GM12878 (cell line): ENCODE measurements at regions not wholly inside any gene's neighbourhood (a gene's known extent, or its start where the extent isn't known, plus 50 kb on each side); places are given as distances from the start of the nearest gene placed in this dataset.

Experiments used
- ATAC-seq: fragments of 200-7000 bp; cut with Tn5 transposase; 3 replicates; pipeline ENCODE4 v1.9.1; 2020; ENCODE audit warnings: mild to moderate bottlenecking, moderate library complexity
- BruUV-seq: library from RNA; stranded (reverse); fragments of 400-500 nt; replicated peaks from 2 replicates; lab custom pipeline; 2021; lab: Mats Ljungman, UMichigan
- CTCF ChIA-PET: fragments of 300-600 bp; sonication (Branson Sonifier 250); formaldehyde crosslinking; extraction: SDS; loops from one replicate; lab custom pipeline; 2021; ENCODE audit warnings: inconsistent platforms; lab: Yijun Ruan, JAX
- POLR2A ChIA-PET: fragments of 350-600 bp; formaldehyde crosslinking; extraction: SDS; loops from one replicate; lab custom pipeline; 2021; ENCODE audit warnings: inconsistent platforms; lab: Charles Lee
- RAD21 ChIA-PET: fragments of 300-600 bp; sonication (Branson Sonifier 250); formaldehyde crosslinking; loops from one replicate; lab custom pipeline; 2023; ENCODE audit warnings: antibody characterized with exemption; ENCODE audit not compliant: unreplicated experiment; lab: Charles Lee
- SMC1A ChIA-PET: fragments of 300-600 bp; sonication (Branson Sonifier 250); formaldehyde crosslinking; loops from one replicate; lab custom pipeline; 2023; ENCODE audit not compliant: unreplicated experiment, uncharacterized antibody; lab: Charles Lee
- DNase-seq: peaks from one replicate; pipeline ENCODE4 v3.0.0-alpha.2; 2011; ENCODE audit warnings: low read depth, low spot score
- FAIRE-seq: peaks from 3 replicates; lab custom pipeline; 2011; peaks lifted over from hg19 to GRCh38; lab: Jason Lieb, UNC
- H2AFZ ChIP-seq: 2 replicates; pipeline ENCODE4 v1.6.0; 2011; ENCODE audit warnings: low read depth, low read length, control low read depth; ENCODE audit not compliant: control insufficient read depth
- H3K27ac ChIP-seq: 2 replicates; pipeline ENCODE4 v1.5.1; 2011; ENCODE audit warnings: control low read depth; ENCODE audit not compliant: control insufficient read depth, insufficient read depth
- H3K27me3 ChIP-seq, 2 experiments: replicated peaks in 1 of 2; 2 replicates each; pipeline versions ENCODE4 v1.6.0 to v1.6.1; 2011; ENCODE audit warnings: low read length in 1 of 2; ENCODE audit not compliant: control insufficient read depth in 2 of 2, insufficient read depth in 2 of 2
- H3K36me3 ChIP-seq, 2 experiments: 2 replicates each; pipeline ENCODE4 v1.5.1; 2011; ENCODE audit warnings: low read length in 1 of 2; ENCODE audit not compliant: control insufficient read depth in 2 of 2, insufficient read depth in 2 of 2
- H3K4me1 ChIP-seq: 2 replicates; pipeline ENCODE4 v1.6.1; 2011; ENCODE audit warnings: mild to moderate bottlenecking, low read length, moderate library complexity, mixed read lengths; ENCODE audit not compliant: control insufficient read depth, insufficient read depth
- H3K4me2 ChIP-seq: 2 replicates; pipeline ENCODE4 v1.6.0; 2011; ENCODE audit warnings: control low read depth; ENCODE audit not compliant: control insufficient read depth, insufficient read depth
- H3K4me3 ChIP-seq: fragments of 200-600 bp; sonication (generic); 2 replicates; pipeline ENCODE4 v1.5.1; 2016
- H3K79me2 ChIP-seq: 2 replicates; pipeline ENCODE4 v1.6.0; 2011; ENCODE audit warnings: low read length; ENCODE audit not compliant: control insufficient read depth, insufficient read depth
- H3K9ac ChIP-seq: 2 replicates; pipeline ENCODE4 v1.8.0; 2011; ENCODE audit warnings: low read length, control low read depth, mixed read lengths; ENCODE audit not compliant: control insufficient read depth, insufficient read depth
- H3K9me3 ChIP-seq: replicated peaks from 3 replicates; pipeline ENCODE4 v1.5.1; 2011; ENCODE audit warnings: mild to moderate bottlenecking, low read length; ENCODE audit not compliant: control insufficient read depth, insufficient read depth
- H4K20me1 ChIP-seq: 2 replicates; pipeline ENCODE4 v1.6.0; 2011; ENCODE audit not compliant: control insufficient read depth, insufficient read depth
- IKZF1 ChIP-seq: fragments of 450-650 bp; conservative IDR thresholded peaks from 2 replicates; pipeline ENCODE4 v1.6.1; 2017; ENCODE audit warnings: antibody characterized with exemption, mild to moderate bottlenecking
- MXI1 ChIP-seq: fragments of 150-350 bp; IDR thresholded peaks from 2 replicates; pipeline ENCODE4 v1.6.1; 2011; ENCODE audit warnings: low read depth, mild to moderate bottlenecking, inconsistent platforms, low read length, improper control_type of control experiment
- NFXL1 ChIP-seq: fragments of 450-650 bp; IDR thresholded peaks from 2 replicates; pipeline ENCODE4 v1.6.1; 2017; ENCODE audit warnings: antibody characterized with exemption, mild to moderate bottlenecking, borderline replicate concordance
- RBBP5 ChIP-seq: fragments of 200-600 bp; sonication (generic); conservative IDR thresholded peaks from 2 replicates; pipeline ENCODE4 v1.6.1; 2016
- RELB ChIP-seq: fragments of 450-650 bp; IDR thresholded peaks from 2 replicates; pipeline ENCODE4 v1.6.1; 2017; ENCODE audit warnings: low read depth, mild to moderate bottlenecking, moderate library complexity
- SMAD5 ChIP-seq: IDR thresholded peaks from 2 replicates; pipeline ENCODE4 v1.6.1; 2016; ENCODE audit warnings: antibody characterized with exemption, low read depth
- SMC3 ChIP-seq: IDR thresholded peaks from 2 replicates; pipeline ENCODE4 v1.6.1; 2011; ENCODE audit warnings: low read length, improper control_type of control experiment, borderline replicate concordance
- ZBED1 ChIP-seq: IDR thresholded peaks from 2 replicates; pipeline ENCODE4 v1.6.1; 2016; ENCODE audit warnings: borderline replicate concordance
- ZNF687 ChIP-seq: fragments of 450-650 bp; IDR thresholded peaks from 2 replicates; pipeline ENCODE4 v1.6.1; 2017; ENCODE audit warnings: mild to moderate bottlenecking, moderate library complexity
- WGBS: methylation state at CpG from one replicate; pipeline ENCODE4 v1.1.6; 2016; ENCODE audit warnings: low lambda C conversion rate; ENCODE audit not compliant: insufficient replicate concordance, insufficient coverage; ENCODE audit errors: missing lambda C conversion rate; 5-methylcytosine and 5-hydroxymethylcytosine counted together
- in situ Hi-C: fragments of 300-500 bp; cut with MboI; formaldehyde crosslinking; loops from 9 replicates; pipeline ENCODE4 v1.14.3; 2018; ENCODE audit warnings: mixed read lengths
- intact Hi-C: fragments of 100-400 bp; cut with micrococcal nuclease; formaldehyde crosslinking; loops from one replicate; pipeline ENCODE4 v1.14.2; 2022; ENCODE audit not compliant: unreplicated experiment
- TF ChIP-seq, protein P1 (sequence below): IDR thresholded peaks from 2 replicates; pipeline ENCODE4 v1.6.1; 2012; ENCODE audit warnings: mild to moderate bottlenecking, low read depth, low read length
- TF ChIP-seq, protein P2 (sequence below): IDR thresholded peaks from 2 replicates; pipeline ENCODE4 v1.6.1; 2012; ENCODE audit warnings: low read depth, low read length, improper control_type of control experiment

GRCh38 chr5:58183078-58183785, 276.7 kb downstream of the PLK2 start (continued):
- TF ChIP-seq, protein P1, sequence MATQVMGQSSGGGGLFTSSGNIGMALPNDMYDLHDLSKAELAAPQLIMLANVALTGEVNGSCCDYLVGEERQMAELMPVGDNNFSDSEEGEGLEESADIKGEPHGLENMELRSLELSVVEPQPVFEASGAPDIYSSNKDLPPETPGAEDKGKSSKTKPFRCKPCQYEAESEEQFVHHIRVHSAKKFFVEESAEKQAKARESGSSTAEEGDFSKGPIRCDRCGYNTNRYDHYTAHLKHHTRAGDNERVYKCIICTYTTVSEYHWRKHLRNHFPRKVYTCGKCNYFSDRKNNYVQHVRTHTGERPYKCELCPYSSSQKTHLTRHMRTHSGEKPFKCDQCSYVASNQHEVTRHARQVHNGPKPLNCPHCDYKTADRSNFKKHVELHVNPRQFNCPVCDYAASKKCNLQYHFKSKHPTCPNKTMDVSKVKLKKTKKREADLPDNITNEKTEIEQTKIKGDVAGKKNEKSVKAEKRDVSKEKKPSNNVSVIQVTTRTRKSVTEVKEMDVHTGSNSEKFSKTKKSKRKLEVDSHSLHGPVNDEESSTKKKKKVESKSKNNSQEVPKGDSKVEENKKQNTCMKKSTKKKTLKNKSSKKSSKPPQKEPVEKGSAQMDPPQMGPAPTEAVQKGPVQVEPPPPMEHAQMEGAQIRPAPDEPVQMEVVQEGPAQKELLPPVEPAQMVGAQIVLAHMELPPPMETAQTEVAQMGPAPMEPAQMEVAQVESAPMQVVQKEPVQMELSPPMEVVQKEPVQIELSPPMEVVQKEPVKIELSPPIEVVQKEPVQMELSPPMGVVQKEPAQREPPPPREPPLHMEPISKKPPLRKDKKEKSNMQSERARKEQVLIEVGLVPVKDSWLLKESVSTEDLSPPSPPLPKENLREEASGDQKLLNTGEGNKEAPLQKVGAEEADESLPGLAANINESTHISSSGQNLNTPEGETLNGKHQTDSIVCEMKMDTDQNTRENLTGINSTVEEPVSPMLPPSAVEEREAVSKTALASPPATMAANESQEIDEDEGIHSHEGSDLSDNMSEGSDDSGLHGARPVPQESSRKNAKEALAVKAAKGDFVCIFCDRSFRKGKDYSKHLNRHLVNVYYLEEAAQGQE = no peak

DNA sequence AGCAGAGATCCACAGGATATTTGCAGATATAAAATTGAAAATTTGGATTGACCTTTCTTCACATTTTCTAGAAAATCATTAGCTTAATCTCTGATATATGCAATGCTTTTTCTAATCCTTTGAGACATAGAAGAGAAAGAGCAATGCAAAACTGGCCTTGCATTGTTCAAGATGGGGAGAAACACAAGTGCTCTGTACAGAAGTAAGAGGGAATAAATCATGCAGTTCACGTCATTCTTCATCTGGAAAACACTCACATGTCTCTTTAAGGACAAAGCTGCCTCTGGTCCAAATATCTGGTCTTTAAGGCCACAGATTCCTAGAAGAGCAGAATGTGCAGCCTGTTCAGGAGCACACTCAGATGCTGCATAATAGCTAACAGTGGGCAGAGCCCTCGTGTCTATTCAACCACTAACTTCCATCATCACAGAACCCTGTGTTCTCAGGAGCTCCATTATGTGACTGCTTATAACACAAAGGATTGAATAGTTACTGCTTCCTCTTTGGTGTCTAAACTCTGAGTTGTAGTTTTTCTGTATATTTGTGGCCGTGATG, 277.5 kb downstream of the PLK2 start:
- 20% methylated on average over 3 of the region's 3 CpGs for WGBS
- intact Hi-C loops (no loop called here), in situ Hi-C loops (no loop called here)
- no peak overlapping the region for H2AFZ ChIP-seq
- no TSS peak for BruUV-seq
- H3K4me3 ChIP-seq = no peak overlapping the region
- ATAC-seq (peak; percentile 32; the same call in 1 of the 3 replicates), FAIRE-seq (no peak), DNase-seq (no peak)
- H3K79me2 ChIP-seq = no peaks in the 10 kb centered on the region
- H3K36me3 ChIP-seq = no peaks in the 10 kb centered on the region
- H3K4me2 ChIP-seq = no peak overlapping the region
- H3K9ac ChIP-seq = no peak overlapping the region
- ChIA-PET RAD21 (no interaction called here), CTCF (no interaction called here), POLR2A (no interaction called here), SMC1A (no interaction called here)
- no peak overlapping the region for H3K27ac ChIP-seq
- H3K27me3 ChIP-seq = no peaks in the 10 kb centered on the region
- no peaks in the 10 kb centered on the region for H4K20me1 ChIP-seq
- H3K4me1 ChIP-seq = no peaks in the 10 kb centered on the region
- no peaks in the 10 kb centered on the region for H3K9me3 ChIP-seq
- TF ChIP-seq SMAD5 (no peak), ZBED1 (no peak), IKZF1 (no peak), MXI1 (no peak), RBBP5 (no peak), NFXL1 (no peak), ZNF687 (no peak), RELB (no peak), SMC3 (no peak)
- TF ChIP-seq, protein P2, sequence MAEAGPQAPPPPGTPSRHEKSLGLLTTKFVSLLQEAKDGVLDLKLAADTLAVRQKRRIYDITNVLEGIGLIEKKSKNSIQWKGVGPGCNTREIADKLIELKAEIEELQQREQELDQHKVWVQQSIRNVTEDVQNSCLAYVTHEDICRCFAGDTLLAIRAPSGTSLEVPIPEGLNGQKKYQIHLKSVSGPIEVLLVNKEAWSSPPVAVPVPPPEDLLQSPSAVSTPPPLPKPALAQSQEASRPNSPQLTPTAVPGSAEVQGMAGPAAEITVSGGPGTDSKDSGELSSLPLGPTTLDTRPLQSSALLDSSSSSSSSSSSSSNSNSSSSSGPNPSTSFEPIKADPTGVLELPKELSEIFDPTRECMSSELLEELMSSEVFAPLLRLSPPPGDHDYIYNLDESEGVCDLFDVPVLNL = no peak
